K562 (cell line): ENCODE measurements at regions not wholly inside any gene's neighbourhood (a gene's known extent, or its start where the extent isn't known, plus 50 kb on each side); places are given as distances from the start of the nearest gene placed in this dataset.

ENCODE experiments used
- ATAC-seq: fragments of 200-7000 bp; cut with Tn5 transposase; 3 replicates; pipeline ENCODE4 v1.9.1; 2020; ENCODE audit warnings: moderate library complexity
- BruUV-seq: library from RNA; stranded (reverse); fragments of 400-500 nt; replicated peaks from 2 replicates; lab custom pipeline; 2021; lab: Mats Ljungman, UMichigan
- CTCF ChIA-PET: fragments of 300-600 bp; formaldehyde crosslinking; extraction: SDS; loops from one replicate; lab custom pipeline; 2021; ENCODE audit warnings: low intra/inter-chr PET ratio; lab: Yijun Ruan, JAX
- POLR2A ChIA-PET: fragments of 300-600, 350-650 bp; sonication (Branson Sonifier 250); formaldehyde crosslinking; extraction: SDS; loops from one replicate; lab custom pipeline; 2021; ENCODE audit warnings: antibody characterized with exemption, inconsistent platforms; lab: Yijun Ruan, JAX
- DNase-seq, 4 experiments: peaks; one replicate each; pipeline versions ENCODE4 v3.0.0 to v3.0.0-alpha.2; 2011 to 2018; ENCODE audit warnings: low spot score in 3 of 4, mixed read lengths in 3 of 4; ENCODE audit errors: extremely low read depth in 1 of 4
- FAIRE-seq: peaks from 2 replicates; lab custom pipeline; 2011; peaks lifted over from hg19 to GRCh38; lab: Jason Lieb, UNC
- H2AFZ ChIP-seq: 2 replicates; pipeline ENCODE4 v1.6.0; 2011; ENCODE audit warnings: low read depth, low read length, control low read depth, inconsistent platforms
- H3K27ac ChIP-seq: fragments of 200-600 bp; 3 replicates; pipeline ENCODE4 v1.8.0; 2011; ENCODE audit warnings: low read depth, mild to moderate bottlenecking, control low read depth, inconsistent platforms, low read length, moderate library complexity, mixed read lengths; ENCODE audit errors: extremely low read depth
- H3K27me3 ChIP-seq, 2 experiments: fragments of 300-600 bp in 1 of 2; 2 replicates in 1 of 2; 3 replicates in 1 of 2; pipeline versions ENCODE4 v1.6.0 to v1.8.0; 2011; ENCODE audit warnings: inconsistent platforms in 2 of 2, low read length in 2 of 2, mild to moderate bottlenecking in 1 of 2, mixed read lengths in 1 of 2, moderate library complexity in 1 of 2; ENCODE audit not compliant: control insufficient read depth in 2 of 2, insufficient read depth in 2 of 2
- H3K36me3 ChIP-seq: fragments of 300-600 bp; 3 replicates; pipeline ENCODE4 v1.8.0; 2011; ENCODE audit warnings: mild to moderate bottlenecking, low read length, inconsistent platforms; ENCODE audit not compliant: control insufficient read depth, insufficient read depth
- H3K4me1 ChIP-seq, 2 experiments: fragments of 200-600 bp in 1 of 2; replicated peaks in 1 of 2; 2 replicates in 1 of 2; 3 replicates in 1 of 2; pipeline versions ENCODE4 v1.5.1 to v1.8.0; 2011; ENCODE audit warnings: inconsistent platforms in 2 of 2, low read length in 2 of 2, mild to moderate bottlenecking in 1 of 2, mixed read lengths in 1 of 2, moderate library complexity in 1 of 2; ENCODE audit not compliant: control insufficient read depth in 2 of 2, insufficient read depth in 2 of 2
- H3K4me2 ChIP-seq: 2 replicates; pipeline ENCODE4 v1.6.1; 2011; ENCODE audit warnings: low read length, control low read depth, inconsistent platforms, mixed read lengths; ENCODE audit not compliant: insufficient read depth
- H3K4me3 ChIP-seq: fragments of 200-600 bp; sonication (generic), shearing (Covaris generic); 2 replicates; pipeline ENCODE4 v1.5.1; 2016; ENCODE audit warnings: control low read depth, inconsistent platforms
- H3K79me2 ChIP-seq: fragments of 200-600 bp; 3 replicates; pipeline ENCODE4 v1.8.0; 2011; ENCODE audit warnings: low read length, inconsistent platforms; ENCODE audit not compliant: control insufficient read depth, insufficient read depth
- H3K9ac ChIP-seq, 2 experiments: 2 replicates each; pipeline versions ENCODE4 v1.6.0 to v1.6.1; 2011; ENCODE audit warnings: low read depth in 2 of 2, low read length in 2 of 2, control low read depth in 1 of 2, inconsistent platforms in 1 of 2, mild to moderate bottlenecking in 1 of 2, mixed read lengths in 1 of 2; ENCODE audit not compliant: insufficient read depth in 1 of 2
- H3K9me1 ChIP-seq: one replicate; pipeline ENCODE4 v1.6.0; 2011; ENCODE audit warnings: inconsistent platforms, mild to moderate bottlenecking, low read length, moderate library complexity; ENCODE audit not compliant: control insufficient read depth, insufficient read depth
- H3K9me3 ChIP-seq: replicated peaks from 2 replicates; pipeline ENCODE4 v1.5.1; 2011; ENCODE audit warnings: low read depth, low read length, inconsistent platforms; ENCODE audit not compliant: control insufficient read depth, insufficient read depth
- H4K20me1 ChIP-seq: replicated peaks from 2 replicates; pipeline ENCODE4 v1.6.1; 2011; ENCODE audit warnings: low read length, inconsistent platforms, mixed read lengths; ENCODE audit not compliant: control insufficient read depth, insufficient read depth
- BCL6 ChIP-seq: fragments of 250-450 bp; sonication (Bioruptor Pico); IDR thresholded peaks from 2 replicates; pipeline ENCODE4 v1.4.0; 2020
- FOXK2 ChIP-seq, 2 experiments: fragments of 450-650 bp; IDR thresholded peaks in 1 of 2; conservative IDR thresholded peaks in 1 of 2; 2 replicates each; pipeline ENCODE4 v1.6.1; 2016; ENCODE audit warnings: low read depth in 2 of 2, mild to moderate bottlenecking in 1 of 2
- GTF2E2 ChIP-seq: fragments of 200-800 bp; sonication (Bioruptor generic); IDR thresholded peaks from 2 replicates; pipeline ENCODE4 v1.6.1; 2016; ENCODE audit warnings: missing genetic modification characterization, missing compliant biosample characterization
- NFE2 ChIP-seq: IDR thresholded peaks from 2 replicates; pipeline ENCODE4 v1.6.1; 2014; ENCODE audit warnings: antibody characterized with exemption, low read depth
- NFXL1 ChIP-seq: fragments of 450-650 bp; formaldehyde crosslinking; IDR thresholded peaks from 2 replicates; pipeline ENCODE4 v1.4.0; 2021; ENCODE audit warnings: mild to moderate bottlenecking
- YY1 ChIP-seq, 3 experiments: IDR thresholded peaks; 2 replicates each; pipeline ENCODE4 v1.6.1; 2011; ENCODE audit warnings: low read length in 2 of 3, mild to moderate bottlenecking in 2 of 3, moderate library complexity in 2 of 3, borderline replicate concordance in 1 of 3, control low read depth in 1 of 3, low read depth in 1 of 3; ENCODE audit not compliant: insufficient read depth in 3 of 3, insufficient replicate concordance in 2 of 3, control insufficient read depth in 1 of 3, insufficient read length in 1 of 3; ENCODE audit errors: extremely low read depth in 1 of 3
- ZBTB7A ChIP-seq: IDR thresholded peaks from 2 replicates; pipeline ENCODE4 v1.6.1; 2011; ENCODE audit warnings: low read depth, mild to moderate bottlenecking, low read length, moderate library complexity, borderline replicate concordance; ENCODE audit not compliant: control insufficient read depth
- ZKSCAN3 ChIP-seq: fragments of 250-450 bp; sonication (Bioruptor Pico); IDR thresholded peaks from 2 replicates; pipeline ENCODE4 v1.4.0; 2020
- ZNF174 ChIP-seq: fragments of 250-450 bp; sonication (Bioruptor Pico); IDR thresholded peaks from 2 replicates; pipeline ENCODE4 v1.4.0; 2020; ENCODE audit warnings: mild to moderate bottlenecking
- WGBS: fragments of 100-300 bp; shearing (Covaris generic); methylation state at CpG from one replicate; pipeline ENCODE4 v1.1.6; 2016; ENCODE audit warnings: low coverage, mixed read lengths; ENCODE audit not compliant: insufficient coverage; ENCODE audit errors: missing lambda C conversion rate; 5-methylcytosine and 5-hydroxymethylcytosine counted together
- in situ Hi-C: fragments of 300-500 bp; cut with MboI; formaldehyde crosslinking; loops from 4 replicates; pipeline ENCODE4 v1.15.0; 2018; ENCODE audit warnings: inconsistent platforms, mixed read lengths
- intact Hi-C: fragments of 100-400 bp; cut with micrococcal nuclease; formaldehyde crosslinking; loops from 2 replicates; pipeline ENCODE4 v1.14.2; 2022
- TF ChIP-seq, protein P1 (sequence below): fragments of 450-650 bp; formaldehyde crosslinking; IDR thresholded peaks from 2 replicates; pipeline ENCODE4 v1.4.0; 2020; ENCODE audit warnings: mild to moderate bottlenecking, moderate library complexity

DNA sequence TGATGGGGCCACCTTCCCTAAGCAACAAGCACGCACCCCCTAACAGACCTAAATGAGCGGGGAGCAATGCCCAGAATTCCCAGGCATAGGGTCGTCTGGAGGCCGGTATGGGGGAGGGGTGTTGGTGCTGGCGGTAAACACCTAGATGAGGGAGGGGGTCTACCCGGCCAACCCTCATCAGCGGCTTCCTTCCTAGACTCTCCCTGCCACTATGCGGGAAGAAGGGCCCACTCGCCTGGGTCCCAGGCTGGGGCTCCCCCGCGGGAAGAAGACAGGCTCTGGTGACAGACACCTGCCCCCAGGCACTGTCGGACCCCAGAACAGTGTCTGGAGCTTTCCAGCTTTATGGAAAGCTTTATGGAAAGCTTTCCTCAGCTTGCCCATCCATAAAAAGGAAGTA, 519.0 kb upstream of the SEMA6A start:
- Histone ChIP-seq H3K9me3 (no peaks in the 10 kb centered on the region), H3K4me1 (no peaks in the 10 kb centered on the region), H3K36me3 (no peaks in the 10 kb centered on the region), H3K27ac (no peak overlapping the region), H3K9ac (no peak overlapping the region), H2AFZ (no peak overlapping the region), H3K4me2 (no peak overlapping the region), H3K79me2 (no peaks in the 10 kb centered on the region), H3K27me3 (no peaks in the 10 kb centered on the region), H3K4me3 (no peak overlapping the region), H3K9me1 (no peaks in the 10 kb centered on the region), H4K20me1 (no peaks in the 10 kb centered on the region)
- BruUV-seq = no TSS peak
- CTCF ChIA-PET = no interaction called here
- no peak for FAIRE-seq
- no peak for DNase-seq
- ATAC-seq = no peak
- WGBS = 3% methylated on average over 5 of the region's 12 CpGs
- in situ Hi-C loops = no loop called here
- POLR2A ChIA-PET = no interaction called here
- intact Hi-C loops = no loop called here
- TF ChIP-seq BCL6 (CRISPR knock-in tag) (no peak), ZKSCAN3 (CRISPR knock-in tag) (no peak), GTF2E2 (tag) (no peak), NFXL1 (CRISPR knock-in tag) (no peak), ZNF174 (no peak), NFE2 (no peak), FOXK2 (conservative IDR thresholded peaks at IDR 0.05 in 1 of 2, IDR thresholded peaks at IDR 0.05 in 1 of 2; ENCODE audit: low read depth in 2 of 2) (no peak), YY1 (IDR thresholded peaks at IDR 0.05; ENCODE audit: borderline replicate concordance in 1 of 3, control insufficient read depth in 1 of 3, extremely low read depth in 1 of 3, insufficient read depth in 3 of 3, insufficient read length in 1 of 3, insufficient replicate concordance in 2 of 3, low read depth in 1 of 3, low read length in 2 of 3) (no peak), ZBTB7A (no peak)
- TF ChIP-seq, protein P1, sequence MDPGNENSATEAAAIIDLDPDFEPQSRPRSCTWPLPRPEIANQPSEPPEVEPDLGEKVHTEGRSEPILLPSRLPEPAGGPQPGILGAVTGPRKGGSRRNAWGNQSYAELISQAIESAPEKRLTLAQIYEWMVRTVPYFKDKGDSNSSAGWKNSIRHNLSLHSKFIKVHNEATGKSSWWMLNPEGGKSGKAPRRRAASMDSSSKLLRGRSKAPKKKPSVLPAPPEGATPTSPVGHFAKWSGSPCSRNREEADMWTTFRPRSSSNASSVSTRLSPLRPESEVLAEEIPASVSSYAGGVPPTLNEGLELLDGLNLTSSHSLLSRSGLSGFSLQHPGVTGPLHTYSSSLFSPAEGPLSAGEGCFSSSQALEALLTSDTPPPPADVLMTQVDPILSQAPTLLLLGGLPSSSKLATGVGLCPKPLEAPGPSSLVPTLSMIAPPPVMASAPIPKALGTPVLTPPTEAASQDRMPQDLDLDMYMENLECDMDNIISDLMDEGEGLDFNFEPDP (CRISPR knock-in tag) = no peak
